ENCODE measurements at regions not wholly inside any gene's neighbourhood (a gene's known extent, or its start where the extent isn't known, plus 50 kb on each side); places are given as distances from the start of the nearest gene placed in this dataset.

GRCh38 chr5:82669720-82670119 lies 391.6 kb upstream of the RPS23 start:
- no peaks in the 10 kb centered on the region for H3K27me3 ChIP-seq (ENCODE audit: control insufficient read depth in 4 of 4, insufficient read depth in 4 of 4, low read length in 3 of 4)
- H3K9me3 ChIP-seq (ENCODE audit: control insufficient read depth in 4 of 4, low read length in 3 of 4): no peaks in the 10 kb centered on the region
- no peak for DNase-seq (ENCODE audit: low spot score)
- no peak overlapping the region for H3K9ac ChIP-seq (ENCODE audit: low read depth in 1 of 2, low read length in 2 of 2)
- H3K4me1 ChIP-seq (ENCODE audit: control insufficient read depth in 4 of 4, insufficient read depth in 4 of 4, low read length in 3 of 4): no peaks in the 10 kb centered on the region
- WGBS: 97% methylated on average over 1 of the region's 1 CpG
- no peak for TF ChIP-seq GABPA (IDR thresholded peaks at IDR 0.05 in 1 of 2, conservative IDR thresholded peaks at IDR 0.05 in 1 of 2)
- no peak for TF ChIP-seq HNF4A (conservative IDR thresholded peaks at IDR 0.05)
- TF ChIP-seq ATF3 (IDR thresholded peaks at IDR 0.05): no peak
- no peak for TF ChIP-seq FOXA2 (IDR thresholded peaks at IDR 0.05)
- TF ChIP-seq REST (IDR thresholded peaks at IDR 0.05): no peak
- H3K27ac ChIP-seq (ENCODE audit: low read depth in 1 of 2, low read length in 2 of 2): no peak overlapping the region
- no peaks in the 10 kb centered on the region for H3K36me3 ChIP-seq (ENCODE audit: control insufficient read depth in 4 of 4, insufficient read depth in 3 of 4, low read depth in 1 of 4, low read length in 3 of 4)
- no peak overlapping the region for H3K4me3 ChIP-seq (ENCODE audit: low read depth in 1 of 3, low read length in 3 of 3)

GRCh38 chr5:82666312-82666711 lies 388.2 kb upstream of the RPS23 start:
- Histone ChIP-seq H3K36me3 (ENCODE audit: control insufficient read depth in 4 of 4, insufficient read depth in 3 of 4, low read depth in 1 of 4, low read length in 3 of 4) (no peaks in the 10 kb centered on the region), H3K27ac (ENCODE audit: low read depth in 1 of 2, low read length in 2 of 2) (no peak overlapping the region), H3K27me3 (ENCODE audit: control insufficient read depth in 4 of 4, insufficient read depth in 4 of 4, low read length in 3 of 4) (no peaks in the 10 kb centered on the region), H3K9ac (ENCODE audit: low read depth in 1 of 2, low read length in 2 of 2) (no peak overlapping the region), H3K4me1 (ENCODE audit: control insufficient read depth in 4 of 4, insufficient read depth in 4 of 4, low read length in 3 of 4) (no peaks in the 10 kb centered on the region), H3K9me3 (ENCODE audit: control insufficient read depth in 4 of 4, low read length in 3 of 4) (no peaks in the 10 kb centered on the region), H3K4me3 (ENCODE audit: low read depth in 1 of 3, low read length in 3 of 3) (no peak overlapping the region)
- WGBS: 95% methylated on average over 2 of the region's 2 CpGs
- no peak for TF ChIP-seq HNF4G (IDR thresholded peaks at IDR 0.05)
- no peak for TF ChIP-seq NR2F2 (IDR thresholded peaks at IDR 0.05)
- no peak for TF ChIP-seq FOXA2 (IDR thresholded peaks at IDR 0.05)
- no peak for TF ChIP-seq JUND (IDR thresholded peaks at IDR 0.05)
- no peak for TF ChIP-seq SP1 (IDR thresholded peaks at IDR 0.05)
- no peak for TF ChIP-seq REST (IDR thresholded peaks at IDR 0.05)
- no peak for TF ChIP-seq CTCF (IDR thresholded peaks at IDR 0.05; ENCODE audit: low read depth, low read length, missing input control)
- TF ChIP-seq EGR1 (IDR thresholded peaks at IDR 0.05; ENCODE audit: low read depth in 2 of 2): no peak
- TF ChIP-seq HNF4A (conservative IDR thresholded peaks at IDR 0.05): no peak
- no peak for TF ChIP-seq ZBTB33 (IDR thresholded peaks at IDR 0.05)
- TF ChIP-seq TAF1 (conservative IDR thresholded peaks at IDR 0.05): no peak
- TF ChIP-seq RXRA (IDR thresholded peaks at IDR 0.05): no peak
- DNase-seq (ENCODE audit: low spot score): no peak
